ENCODE measurements at regions not wholly inside any gene's neighbourhood (a gene's known extent, or its start where the extent isn't known, plus 50 kb on each side); places are given as distances from the start of the nearest gene placed in this dataset.

- TF ChIP-seq POLR2AphosphoS5 (IDR thresholded peaks at IDR 0.05; ENCODE audit: low read depth, low read length) (no peak), REST (IDR thresholded peaks at IDR 0.05; ENCODE audit: insufficient read depth in 1 of 2, low read depth in 2 of 2, low read length in 2 of 2) (no peak)
Measured at GRCh38 chr15:70293591-70294470, 196.1 kb upstream of the TLE3 start.
